HG02870 (cell line): ENCODE measurements at regions not wholly inside any gene's neighbourhood (a gene's known extent, or its start where the extent isn't known, plus 50 kb on each side); places are given as distances from the start of the nearest gene placed in this dataset.

ENCODE experiments used
- ATAC-seq: cut with Tn5 transposase; IDR thresholded peaks from one replicate; pipeline ENCODE4 v1.9.1; 2021; ENCODE audit warnings: mild to moderate bottlenecking, moderate library complexity; ENCODE audit not compliant: unreplicated experiment

DNA sequence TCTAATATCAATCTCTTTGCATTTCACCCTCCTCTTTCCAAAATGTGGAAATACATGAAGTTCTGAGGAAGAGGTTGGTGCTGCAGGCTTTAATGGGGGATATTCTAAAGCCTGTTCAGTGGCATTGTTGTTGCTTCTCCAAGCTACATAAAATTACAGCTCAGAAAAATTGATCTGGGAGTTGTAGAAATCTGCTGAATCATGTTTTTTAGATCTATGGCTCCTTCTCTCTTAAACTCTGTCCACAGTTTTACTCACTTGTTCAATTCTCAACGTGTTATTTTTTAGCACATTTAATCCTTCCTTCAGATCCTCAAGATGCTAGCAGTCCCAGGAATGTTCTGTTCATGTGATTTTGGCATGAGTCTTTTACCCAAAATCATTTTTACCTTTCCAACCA is 949.5 kb upstream of the ADGRL3 start:
- no peak for ATAC-seq

DNA sequence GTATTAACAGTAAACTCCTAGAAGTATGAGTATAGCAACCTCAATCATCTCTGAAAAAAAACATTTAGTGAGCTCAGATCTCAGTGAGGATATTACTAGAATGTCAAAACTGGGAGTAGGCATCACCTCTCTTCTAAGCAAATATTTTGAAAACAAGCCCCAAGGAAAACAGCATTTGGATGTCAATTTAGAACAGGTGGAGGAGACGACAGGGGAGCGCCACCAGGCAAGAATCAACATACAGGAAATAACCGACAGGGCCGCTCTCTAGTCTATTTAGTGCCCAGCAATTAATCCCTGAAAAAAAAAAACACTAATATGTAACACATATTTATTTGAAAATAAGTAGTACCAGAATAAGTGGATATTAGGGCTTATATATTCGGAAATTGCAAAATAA is 940.3 kb upstream of the ADGRL3 start:
- no peak for ATAC-seq

DNA sequence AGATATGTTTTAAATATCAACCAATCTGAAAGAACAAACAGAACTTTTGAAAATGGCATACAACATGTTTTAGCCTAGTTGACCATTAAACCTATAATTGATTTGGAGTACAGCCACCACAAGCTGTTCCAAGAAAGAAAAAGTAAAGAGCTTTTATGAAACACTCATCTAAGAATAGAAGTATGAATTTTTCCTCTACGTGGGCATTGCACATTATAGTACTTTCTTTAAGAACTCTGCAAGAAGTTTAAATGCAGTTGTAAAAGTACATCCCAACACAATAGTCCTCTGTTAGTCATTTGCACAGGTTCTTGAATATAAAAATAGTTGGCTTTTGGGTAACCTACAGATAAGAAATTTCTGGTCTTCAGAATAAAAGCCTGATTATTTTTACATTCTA is 933.6 kb upstream of the ADGRL3 start:
- no peak for ATAC-seq

DNA sequence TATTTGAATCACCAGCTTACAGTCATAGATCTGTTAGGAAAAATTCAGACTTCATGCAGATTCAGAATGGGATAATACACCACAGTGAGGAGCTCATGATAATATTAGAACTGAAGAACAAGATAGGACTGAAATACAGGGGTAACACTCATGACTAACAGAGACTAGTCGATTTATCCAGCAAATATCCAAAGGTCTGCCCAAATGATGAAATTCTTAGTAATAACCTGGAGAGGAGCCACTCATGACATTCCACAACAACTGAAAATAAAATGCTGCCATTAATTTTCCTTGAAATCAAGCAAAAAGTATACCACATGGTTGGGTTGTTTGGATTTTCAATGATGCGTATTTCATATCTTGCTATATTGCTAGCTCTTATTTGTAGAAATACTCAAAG is 903.7 kb upstream of the ADGRL3 start:
- no peak for ATAC-seq

DNA sequence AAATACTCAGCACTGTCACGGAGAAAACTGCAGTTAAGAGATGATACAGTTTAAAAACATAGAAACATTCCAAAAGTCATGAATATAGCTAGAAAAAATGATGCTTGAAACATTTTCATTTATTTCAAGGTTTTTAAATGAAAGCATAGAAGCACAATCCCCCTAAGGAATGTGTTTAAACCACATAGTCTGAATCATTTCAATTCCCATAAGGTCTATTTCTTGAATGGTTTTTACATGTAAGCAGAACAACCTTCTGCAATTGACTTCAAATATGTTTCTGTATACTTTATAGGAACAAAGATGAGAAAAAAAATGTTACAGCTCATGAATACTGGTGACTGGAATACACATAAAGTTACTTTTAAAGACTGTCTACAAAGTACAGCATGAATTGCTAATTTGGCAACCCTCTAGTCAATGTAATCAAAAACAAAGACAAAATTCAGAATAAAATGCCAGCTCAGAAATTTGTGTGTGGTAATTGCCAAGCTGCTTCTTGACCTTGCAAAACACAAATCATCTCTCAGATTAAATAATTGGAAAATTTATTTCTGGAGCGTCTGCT is 886.4 kb upstream of the ADGRL3 start:
- ATAC-seq = no peak

DNA sequence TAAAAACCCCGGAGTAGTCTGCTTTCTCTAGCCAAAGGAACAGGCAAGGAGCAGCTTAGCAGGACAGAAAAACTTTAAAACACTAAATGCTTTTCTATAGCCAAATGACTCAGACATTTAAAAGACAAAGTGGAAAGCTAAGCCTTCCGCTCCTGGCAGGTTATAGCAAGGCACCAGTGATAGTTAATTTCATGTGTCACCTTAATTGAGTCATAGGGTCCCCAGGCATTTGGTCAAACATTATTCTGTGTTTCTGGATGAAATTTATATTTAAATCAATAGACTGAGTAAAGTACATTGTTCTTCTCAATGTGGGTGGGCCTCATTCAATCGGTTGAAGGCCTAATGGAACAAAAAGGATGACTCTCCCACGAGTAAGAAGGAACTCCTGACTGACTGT is 885.7 kb upstream of the ADGRL3 start:
- ATAC-seq = no peak

DNA sequence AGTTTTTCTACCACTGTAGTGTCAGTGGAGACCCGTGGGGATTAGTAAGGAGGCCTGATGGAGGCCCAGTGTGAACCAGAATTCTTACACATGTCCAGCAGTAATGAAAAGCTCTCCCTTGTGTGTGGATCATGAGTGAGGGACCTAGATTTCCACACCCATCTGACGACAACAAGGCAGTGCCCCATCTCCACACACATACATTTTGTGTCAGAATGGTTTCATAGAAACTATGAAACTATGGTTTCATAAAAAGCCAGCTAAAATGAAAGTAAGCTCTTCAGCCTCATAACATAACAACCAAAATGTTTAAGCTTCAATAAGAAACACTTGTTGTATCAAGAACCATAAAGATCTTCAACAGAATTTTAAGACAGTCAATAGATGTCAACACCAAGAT is 884.5 kb upstream of the ADGRL3 start:
- ATAC-seq = no peak

DNA sequence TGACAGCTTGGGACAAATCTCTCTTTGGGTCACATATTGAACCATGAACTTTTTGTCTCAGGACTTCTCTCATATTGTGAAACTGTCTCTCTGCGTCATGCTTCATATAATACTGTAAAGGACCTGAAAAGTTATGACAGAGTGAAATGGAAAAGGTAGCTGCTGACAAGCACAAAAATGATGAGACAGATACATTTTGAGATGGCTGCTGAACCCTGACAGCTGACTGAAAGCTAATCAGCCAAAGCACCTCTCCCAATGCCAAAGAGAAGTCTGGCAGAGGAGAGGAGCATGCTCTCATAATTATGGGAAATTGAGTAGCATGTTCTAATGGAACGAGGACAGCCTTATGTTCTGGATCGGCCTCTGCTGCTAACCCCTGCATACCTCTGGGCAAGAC is 873.4 kb upstream of the ADGRL3 start:
- ATAC-seq = no peak

DNA sequence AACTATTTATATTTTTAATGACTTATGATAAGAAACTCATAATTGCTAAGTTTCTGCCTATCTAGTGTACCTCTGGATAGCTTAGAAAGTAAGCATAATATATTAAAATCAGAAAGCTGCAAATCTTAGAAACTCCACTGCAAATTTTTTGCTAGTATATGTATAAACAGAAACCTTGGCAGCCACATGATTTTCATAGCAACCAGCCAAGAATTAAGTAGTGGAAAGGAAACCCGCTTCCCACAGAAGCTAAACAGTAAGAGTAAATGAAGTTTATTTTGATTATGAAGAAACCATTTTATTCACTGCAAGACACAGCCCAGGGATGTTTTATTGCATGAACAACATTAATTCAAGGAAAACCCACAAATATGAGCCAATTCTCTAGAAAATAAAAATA is 872.5 kb upstream of the ADGRL3 start:
- no peak for ATAC-seq

DNA sequence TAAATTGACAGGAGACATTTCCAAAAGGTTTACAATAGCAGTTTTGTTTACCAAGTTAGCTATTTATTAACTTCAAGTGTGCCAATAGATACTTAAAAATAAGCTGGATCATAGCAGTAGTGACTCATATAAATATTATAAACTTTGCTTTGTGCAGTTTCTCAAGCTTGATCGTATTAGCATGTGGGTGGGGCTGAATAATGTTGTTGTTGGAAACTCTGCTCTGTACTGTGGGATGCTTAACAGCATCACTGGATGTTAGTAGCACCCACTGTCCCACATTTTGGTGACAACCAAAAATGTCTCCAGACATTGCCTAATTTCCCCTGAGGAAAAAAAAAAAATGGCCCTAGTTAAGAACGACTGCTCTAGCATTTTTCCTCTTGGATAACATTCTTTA is 855.2 kb upstream of the ADGRL3 start:
- ATAC-seq = no peak

DNA sequence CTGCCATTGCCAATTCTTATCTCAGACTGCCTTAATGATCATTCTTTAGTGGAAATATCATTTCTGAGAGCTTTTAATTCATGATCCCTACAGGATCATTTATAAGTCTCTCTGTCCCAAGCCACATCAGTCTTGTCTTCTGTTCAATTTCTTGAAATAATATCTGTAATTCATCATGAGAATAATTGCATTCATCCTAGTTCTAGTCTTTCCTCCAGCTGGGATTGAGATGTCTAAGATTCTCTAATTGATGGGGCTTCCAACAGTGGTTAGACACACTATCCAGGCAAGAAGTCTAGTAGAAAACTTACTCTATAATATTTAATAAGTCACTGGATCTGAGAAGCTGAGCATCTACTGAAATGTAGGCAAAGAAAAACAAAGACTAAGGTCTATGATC is 854.7 kb upstream of the ADGRL3 start:
- ATAC-seq = no peak

DNA sequence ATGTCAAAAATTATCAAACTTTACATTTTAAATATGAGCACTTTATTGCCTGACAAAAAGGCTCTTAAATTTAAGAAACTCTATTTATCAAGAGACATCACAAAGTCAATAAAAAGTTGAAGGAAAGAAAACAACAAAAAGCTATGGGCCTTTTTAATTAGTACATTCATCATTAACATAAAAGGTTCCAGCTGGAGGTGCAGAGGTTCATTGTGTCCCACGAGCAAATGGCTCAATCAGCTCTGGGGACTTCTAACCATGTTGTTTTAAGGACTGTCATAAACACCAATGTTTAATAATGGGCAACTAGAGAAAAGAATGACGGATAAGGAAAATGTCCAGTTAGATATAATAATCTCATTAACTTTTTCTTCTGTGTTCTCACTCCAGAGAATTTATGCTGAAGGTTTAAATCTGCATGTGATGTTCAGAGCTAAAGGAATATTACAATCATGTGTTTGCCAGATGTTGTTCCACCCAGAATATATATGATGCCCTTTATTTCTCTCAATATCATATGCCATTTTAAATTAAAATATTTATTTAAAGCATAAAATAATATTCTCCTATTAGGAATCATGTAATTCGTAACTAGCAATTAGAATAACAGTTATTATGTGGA is 840.3 kb upstream of the ADGRL3 start:
- ATAC-seq = no peak

DNA sequence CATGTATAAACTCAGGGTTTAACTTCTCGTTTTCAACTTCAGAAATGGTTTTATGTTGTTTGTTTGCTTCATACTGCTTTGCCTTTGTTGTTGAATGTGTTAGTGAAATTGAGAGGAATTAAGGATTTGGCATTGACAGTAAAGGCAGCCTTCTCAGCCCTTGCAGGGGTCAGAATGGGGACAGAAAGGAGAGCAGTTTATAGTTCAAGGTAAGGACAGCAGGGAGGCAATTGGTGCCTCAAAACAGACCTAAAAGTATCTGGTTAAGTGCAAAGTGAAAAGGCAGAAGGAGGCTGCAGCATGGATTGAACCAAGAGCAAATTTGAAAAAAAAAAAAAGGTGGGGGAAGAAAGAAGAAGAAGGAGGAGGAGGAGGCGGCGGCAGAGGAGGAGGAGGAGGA is 835.0 kb upstream of the ADGRL3 start:
- no peak for ATAC-seq

DNA sequence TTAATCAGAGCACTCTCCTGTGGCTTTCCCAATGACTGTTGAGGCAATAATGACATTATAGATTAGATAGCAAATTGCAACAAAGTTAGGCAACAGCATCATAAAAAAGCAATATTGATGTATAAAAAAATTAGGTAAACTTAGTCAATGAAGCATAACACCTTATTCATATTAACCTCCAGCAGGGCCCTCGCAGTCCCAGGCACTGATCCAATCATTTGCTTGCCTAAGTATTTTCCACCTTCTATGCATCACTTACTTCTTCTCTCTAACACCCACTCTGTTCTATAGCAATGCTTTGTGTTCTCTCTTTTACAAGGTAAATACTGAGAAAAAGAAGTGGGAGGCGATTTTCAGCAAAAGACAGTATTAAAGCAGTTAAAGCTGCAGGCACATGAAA is 833.5 kb upstream of the ADGRL3 start:
- ATAC-seq = no peak

DNA sequence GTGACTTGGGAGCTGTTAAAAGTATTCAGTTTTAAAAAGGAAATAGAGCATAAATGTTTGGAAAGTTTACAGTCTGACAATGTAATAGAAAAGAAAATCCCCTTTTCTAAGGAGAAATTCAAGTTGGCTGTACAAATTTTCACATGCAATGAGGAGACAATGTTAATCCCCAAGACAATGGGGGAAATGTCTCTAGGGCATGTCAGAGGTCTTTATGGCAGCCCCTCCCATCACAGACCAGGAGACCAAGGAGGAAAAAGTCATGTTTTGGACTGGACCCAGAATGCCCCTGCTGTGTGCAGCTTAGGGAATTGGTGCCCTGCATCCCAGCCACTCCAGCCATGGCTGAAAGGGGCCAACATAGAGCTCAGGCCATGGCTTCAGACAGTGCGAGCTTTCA is 831.1 kb upstream of the ADGRL3 start:
- no peak for ATAC-seq

DNA sequence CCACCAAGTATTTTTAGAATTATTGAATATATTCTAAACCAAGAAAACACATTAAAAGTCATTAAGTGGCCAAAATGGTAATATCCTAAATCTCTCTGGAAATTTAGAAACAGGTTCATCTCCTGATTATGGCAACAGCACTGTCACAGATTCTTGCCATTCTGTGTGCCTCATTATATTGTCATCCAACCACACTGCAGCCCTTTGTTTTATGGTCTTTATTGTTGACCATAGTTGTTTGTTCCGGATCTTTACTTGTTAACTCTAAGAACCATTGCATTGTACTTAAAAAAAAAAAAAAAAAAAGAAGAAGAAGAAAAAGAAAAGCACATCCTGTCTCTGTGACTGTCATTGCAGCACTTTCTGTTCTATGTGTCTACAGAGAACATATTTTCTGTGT is 822.1 kb upstream of the ADGRL3 start:
- ATAC-seq = no peak

DNA sequence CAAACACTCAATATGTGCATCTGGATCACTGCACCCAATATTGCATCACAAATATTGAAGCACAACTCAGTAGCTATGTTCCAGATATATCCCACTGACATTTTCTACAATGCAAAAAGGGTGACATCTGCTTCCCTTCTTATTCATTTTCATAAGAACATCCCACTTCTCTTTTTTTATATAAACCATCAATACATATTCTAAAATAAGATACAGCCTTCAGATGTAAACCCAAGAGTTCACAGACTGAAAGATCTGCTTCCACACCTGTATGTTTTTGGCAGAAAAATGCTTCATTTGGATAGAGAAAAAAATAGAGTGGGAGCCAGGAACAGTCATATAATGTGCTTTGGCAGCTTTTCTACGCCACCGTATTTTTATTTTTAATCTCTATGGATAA is 815.6 kb upstream of the ADGRL3 start:
- no peak for ATAC-seq

DNA sequence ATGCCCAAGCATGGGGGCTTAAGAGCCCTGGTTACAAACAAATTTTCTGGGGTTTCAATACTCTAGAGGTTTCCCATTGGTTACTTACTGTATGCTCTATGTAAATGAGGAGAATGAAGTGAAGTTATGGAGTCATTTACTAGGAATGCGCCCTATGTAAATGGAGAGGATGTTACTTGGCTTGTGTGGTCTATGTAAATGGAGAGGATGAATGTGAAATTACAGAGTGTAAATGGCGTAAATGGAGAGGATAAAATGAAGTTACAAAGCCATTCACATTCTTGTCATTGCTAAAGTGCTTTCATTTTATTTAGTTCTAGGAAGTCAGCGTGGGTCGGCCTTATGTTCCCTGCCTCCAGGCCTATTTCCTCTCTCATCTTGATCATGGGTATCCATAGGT is 810.5 kb upstream of the ADGRL3 start:
- ATAC-seq = no peak

DNA sequence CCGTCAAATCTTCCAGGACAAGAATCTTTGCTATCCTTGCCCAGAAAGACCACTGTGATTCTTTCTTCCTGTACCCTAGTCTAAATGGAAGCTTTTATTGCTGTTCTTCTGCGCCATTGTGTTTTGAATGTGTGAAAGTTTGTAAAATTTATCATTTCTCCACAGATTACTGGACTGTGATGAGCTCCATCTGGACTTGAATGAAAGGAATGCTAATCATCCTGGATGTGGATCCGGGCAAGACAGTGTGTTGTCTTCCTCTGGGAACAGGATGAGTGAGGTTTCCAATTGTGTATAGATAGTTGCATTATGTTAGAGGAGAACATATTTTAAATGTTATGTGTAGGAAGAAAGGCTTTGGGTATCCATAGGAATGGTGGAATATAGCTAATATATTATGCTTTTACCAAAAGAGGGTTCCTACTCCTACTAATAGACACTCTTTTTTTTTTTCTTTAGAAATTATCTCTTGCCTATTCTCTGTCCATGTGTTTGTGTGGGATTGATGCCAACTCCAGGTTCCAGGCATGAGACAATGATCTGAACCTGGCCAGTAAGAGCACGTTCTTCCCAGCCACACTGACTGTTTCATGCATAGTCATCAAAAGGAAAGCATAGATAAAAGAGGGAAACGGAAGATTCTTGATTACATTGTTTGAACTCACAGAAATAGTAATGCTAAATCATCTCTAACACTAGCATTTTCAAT is 803.6 kb upstream of the ADGRL3 start:
- ATAC-seq = no peak

DNA sequence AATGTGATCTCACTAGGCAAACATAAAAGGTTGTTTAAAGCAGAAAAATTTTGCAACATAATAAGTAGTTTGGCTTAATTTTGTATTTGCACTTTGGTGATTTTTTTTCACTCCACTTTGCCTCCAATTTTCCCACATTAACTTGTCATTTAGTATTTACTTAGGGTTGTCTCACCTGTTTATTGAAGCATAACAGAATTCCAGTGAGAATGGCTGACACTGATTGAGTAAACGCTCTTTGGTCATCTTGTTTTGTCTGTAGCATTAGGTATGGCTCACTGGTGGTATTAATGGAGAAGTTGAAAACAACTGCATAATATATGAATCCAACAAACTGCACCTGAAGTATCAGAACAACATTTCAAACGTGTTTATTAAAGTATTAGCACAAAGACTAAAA is 799.5 kb upstream of the ADGRL3 start:
- no peak for ATAC-seq

DNA sequence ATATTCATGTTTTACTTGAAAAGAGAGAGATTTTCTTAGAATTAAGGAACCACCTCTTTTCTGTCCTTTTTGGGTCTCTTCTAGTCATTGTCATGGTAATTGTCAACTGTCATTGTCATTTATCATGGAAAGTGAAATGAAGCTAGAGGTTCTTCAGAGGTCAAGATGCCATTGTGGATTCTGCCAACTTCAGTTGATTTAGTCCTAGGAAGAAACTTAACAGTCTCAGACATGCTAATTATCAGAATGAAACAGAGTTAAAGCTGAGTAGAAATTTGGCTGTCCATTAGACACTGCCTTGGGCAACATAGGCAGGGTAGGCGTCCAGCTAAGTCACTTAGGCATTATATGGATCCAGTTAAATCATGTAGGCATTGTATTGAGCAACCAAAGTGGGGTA is 796.1 kb upstream of the ADGRL3 start:
- ATAC-seq = no peak

DNA sequence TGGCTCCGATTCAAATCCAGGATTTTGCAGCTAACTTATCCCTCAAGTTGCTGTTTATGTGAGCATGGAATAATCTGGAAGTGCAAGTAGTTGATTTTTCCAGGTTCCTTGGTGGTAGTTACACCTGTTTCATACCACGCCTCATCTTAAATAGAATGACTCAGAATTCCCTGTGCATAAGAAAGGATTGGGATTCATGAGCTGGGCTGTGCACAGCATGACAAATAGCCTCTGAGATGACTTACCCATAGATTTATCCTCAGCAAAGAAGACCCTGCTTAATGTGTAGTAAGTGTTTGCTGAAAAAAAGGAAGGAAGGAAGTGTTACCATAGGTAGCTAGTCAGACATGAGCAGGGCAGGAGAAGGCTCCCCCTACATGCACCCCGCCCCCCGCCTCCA is 777.7 kb upstream of the ADGRL3 start:
- ATAC-seq = no peak
